NCI-H524 treated with DMSO at 0.1 percent for 48 hours (cell line): ENCODE measurements at regions not wholly inside any gene's neighbourhood (a gene's known extent, or its start where the extent isn't known, plus 50 kb on each side); places are given as distances from the start of the nearest gene placed in this dataset.

ENCODE experiments used
- DNase-seq: peaks from one replicate; lab custom pipeline; 2025; lab: John Stamatoyannopoulos, UW

DNA sequence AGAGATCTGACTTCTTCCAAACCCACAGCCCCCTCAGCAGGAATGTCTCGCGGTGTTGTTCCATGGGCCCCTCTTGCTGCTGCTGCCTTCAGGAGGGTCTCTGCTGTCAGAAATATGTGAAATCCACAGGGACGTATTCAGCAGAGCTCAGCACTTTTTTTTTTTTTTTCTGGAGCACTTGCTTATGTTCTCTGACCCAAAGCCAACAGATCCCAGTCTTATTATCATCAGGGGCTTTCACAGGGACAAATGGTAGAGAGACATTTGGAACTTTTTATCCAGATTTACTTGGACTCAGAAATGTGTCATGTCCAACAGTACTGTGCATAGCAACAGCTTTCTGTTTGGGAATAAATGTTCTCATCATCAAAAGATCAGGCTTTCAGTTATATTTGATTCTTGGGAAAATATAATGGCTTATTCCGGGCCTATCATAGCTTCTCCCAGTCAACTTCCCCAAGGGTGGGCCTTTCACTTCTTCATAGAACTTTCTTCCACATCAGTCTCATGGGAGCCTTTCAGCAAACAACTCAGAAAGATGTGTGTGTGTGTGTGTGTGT is 332.7 kb downstream of the ZNF536 start:
- no peak for DNase-seq

DNA sequence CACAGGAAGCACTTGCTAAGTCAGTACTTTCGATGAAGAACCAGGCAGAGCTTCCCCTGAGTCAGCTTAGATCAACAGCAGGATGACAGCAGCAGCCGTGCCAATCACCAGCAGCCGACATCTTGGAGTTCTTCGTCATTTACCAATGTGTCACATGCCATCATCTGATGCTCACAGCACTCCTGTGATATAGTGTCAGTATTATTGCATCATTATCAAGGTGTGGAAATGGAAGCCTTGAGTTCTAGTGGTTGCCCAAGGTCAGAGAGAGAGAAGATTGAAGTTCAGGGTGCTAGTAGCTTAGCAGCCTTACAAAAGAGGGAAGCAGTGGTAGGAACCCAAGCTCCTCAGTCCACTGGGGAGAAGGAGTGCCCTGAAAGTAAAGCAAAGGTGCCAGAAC is 331.5 kb downstream of the ZNF536 start:
- DNase-seq = no peak

DNA sequence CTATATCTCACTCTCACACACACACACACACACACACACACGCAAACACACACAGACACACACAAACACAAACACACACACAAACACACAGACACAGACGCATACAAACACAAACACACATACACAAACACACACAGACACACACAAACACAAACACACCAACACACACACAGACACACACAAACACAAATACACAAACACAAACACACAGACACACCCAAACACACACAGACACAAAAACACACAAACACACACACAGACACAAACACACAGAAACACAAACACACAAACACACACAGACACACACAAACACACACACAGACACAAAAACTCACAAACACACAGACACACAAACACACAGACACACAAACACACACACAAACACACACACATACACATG is 329.0 kb downstream of the ZNF536 start:
- DNase-seq = no peak

DNA sequence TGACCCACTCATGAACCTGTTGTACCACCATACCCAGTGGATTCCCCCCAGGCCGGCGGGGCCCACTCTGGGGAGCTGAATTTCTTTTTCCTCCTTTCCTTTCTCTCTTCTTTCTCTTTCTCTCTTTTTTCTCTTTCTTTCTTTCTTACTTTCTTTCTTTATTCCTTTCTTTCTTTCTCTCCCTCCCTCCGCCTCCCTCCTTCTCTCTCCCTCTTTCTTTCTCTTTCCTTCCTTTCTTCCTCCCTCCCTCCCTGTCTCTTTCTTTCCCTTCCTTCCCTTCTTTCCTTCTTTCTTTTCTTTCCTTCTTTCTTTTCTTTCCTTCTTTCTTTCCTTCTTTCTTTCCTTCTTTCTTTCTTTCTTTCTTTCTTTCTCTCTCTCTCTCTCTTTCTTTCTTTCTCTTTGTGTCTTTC is 327.7 kb downstream of the ZNF536 start:
- no peak for DNase-seq

DNA sequence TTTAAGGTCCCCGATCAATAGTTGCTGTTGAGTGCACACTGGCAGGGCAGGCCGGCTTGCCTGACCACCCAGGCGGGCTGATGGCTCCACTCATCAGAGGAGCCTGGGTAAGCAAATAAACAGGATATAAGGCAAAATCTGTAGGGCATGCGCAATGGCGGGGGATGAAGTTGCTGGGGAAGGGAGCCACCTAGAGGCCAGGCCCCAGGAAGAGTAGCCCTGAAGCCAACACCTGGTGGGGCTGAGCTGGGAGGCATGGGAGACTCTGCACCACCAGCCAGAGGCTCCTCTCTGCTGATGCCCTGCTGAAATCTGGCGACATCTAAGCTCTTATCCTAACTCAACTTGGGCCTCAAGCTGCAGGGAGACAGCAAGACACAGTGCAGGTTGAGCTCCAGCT is 324.3 kb downstream of the ZNF536 start:
- no peak for DNase-seq

DNA sequence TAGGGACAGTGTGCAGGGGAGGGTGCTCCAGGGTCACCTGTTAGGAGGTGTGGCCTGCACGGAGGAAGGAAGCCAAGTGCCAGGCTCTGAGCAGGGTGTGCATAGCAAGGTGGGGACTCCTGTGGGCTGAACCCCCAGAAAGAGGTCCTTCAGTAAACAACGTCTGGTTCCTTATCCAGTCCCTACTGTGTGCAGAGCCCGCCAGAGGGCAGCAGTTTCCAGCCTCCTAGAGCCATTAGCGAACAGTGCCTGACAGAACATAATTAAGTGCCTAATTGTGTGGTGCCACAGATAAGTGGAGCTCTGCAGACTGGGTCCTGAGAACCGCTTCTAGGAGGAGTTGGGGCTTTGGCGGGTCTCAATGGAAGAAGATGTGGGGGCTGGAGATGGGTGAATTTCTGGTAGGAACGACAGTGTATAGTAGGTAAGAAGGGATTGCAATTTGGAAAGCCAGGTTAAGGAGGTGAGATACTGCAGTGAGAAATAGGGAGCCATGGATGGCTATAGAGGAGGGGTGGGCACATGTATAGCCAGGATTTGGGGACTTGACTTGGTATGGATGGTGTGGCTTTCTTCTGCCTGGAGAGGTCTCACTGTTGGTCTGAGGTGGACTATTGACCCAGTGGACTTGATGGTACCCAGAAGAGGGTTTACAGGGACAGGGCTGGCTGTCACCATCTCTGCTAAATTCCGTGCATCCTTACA is 323.1 kb downstream of the ZNF536 start:
- DNase-seq = no peak

DNA sequence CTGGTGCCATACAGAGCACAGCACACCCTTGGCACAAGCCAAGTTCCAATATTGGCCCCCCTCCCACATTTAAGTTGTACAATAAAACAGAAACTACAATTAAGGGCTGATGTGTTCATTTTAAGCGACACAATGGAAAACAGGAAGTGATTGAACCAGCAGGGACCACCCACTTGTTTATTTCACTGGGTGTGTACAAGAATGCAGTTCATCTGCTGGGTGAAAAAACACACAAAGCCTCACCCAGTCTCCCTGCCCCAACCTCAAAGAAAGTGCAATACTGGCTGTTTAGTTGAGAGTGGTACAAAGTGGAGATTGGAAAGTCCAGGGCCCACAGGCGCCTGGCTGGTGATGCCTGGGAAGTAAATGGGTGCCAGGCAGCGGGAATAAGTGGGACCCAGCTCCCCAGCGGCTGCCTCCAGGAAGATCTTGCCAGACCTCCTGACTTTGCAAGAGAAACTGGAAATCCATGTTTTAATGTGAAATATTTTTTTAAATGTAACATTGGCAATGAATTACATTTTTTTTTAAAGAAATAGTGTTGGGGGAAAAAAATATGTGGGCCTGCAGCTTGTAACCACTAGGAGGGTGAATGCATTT is 322.1 kb downstream of the ZNF536 start:
- no peak for DNase-seq

DNA sequence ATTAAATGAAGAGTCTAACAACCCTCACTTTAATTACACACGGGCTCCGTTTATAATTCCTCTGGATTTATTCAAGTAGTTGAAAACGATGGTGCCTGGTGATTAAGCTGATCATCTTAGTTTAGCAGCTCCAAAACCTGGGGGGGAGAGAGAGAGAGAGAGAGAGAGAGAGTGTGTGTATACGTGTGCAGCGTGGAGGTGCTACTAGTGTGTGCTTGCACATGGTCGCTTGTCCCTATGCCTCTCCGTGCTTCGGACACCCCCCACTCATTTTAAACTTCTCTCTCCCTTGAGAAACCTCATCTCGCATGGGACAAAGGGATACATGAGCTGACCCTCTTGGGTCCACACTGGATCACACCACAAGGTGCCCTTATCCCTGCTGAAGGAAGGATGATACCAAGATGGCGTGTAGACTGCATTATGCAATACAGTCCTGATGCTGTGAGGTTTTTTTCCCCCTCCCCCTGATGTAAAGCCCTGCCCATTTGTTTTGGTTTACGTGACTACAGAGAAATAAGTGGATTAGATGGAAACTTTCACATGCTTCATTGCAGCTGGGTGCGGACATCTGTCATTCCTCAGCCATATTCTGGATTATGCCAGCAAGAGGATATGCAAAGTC is 320.8 kb downstream of the ZNF536 start:
- DNase-seq = no peak

DNA sequence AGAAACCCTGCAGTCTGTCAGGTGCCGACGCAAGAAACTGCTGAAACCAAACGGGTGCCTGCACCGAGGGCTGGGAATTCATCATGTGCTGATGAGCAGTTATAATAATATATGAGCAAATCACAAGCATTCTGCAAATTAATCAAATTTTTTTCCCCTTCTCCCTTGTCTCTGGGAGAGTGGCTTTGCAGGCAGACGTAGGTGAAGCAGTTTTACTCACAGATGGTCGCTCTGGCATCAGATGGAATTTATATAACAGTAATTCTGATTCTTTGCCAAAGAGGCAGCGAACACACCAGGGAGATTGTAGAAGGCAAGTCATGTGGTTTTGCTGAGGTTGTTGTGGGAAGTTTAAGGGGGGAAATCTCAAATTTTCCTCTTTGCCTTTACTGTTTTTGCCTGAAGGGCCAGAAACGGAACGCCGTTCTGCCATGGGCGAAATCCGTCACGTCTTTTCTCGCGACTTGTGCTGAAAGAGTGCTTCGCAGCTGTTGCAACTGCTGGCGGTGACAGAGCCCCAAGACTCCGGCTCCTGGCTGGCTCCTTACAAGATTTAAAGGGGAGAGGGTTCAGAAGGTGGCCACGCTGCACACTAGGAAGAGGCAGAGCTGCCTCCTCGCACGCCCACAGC is 320.1 kb downstream of the ZNF536 start:
- DNase-seq = no peak

DNA sequence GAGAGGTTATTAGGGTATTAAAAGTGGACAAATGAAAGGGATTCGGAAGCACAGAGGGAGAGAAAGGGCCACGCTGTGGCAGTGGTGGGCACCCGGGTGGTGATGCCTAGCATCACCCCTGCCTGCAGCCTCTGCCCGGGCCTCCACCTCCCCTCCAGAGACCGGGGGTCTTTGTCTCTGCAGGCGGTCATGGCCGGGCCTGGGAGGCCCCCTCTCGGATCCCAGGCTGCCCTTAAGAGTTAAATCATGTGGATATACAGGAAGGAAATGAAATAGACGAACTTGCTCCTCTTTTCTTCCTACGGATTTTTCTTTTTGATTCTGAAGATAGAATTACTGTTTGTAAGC is 319.6 kb downstream of the ZNF536 start:
- no peak for DNase-seq

DNA sequence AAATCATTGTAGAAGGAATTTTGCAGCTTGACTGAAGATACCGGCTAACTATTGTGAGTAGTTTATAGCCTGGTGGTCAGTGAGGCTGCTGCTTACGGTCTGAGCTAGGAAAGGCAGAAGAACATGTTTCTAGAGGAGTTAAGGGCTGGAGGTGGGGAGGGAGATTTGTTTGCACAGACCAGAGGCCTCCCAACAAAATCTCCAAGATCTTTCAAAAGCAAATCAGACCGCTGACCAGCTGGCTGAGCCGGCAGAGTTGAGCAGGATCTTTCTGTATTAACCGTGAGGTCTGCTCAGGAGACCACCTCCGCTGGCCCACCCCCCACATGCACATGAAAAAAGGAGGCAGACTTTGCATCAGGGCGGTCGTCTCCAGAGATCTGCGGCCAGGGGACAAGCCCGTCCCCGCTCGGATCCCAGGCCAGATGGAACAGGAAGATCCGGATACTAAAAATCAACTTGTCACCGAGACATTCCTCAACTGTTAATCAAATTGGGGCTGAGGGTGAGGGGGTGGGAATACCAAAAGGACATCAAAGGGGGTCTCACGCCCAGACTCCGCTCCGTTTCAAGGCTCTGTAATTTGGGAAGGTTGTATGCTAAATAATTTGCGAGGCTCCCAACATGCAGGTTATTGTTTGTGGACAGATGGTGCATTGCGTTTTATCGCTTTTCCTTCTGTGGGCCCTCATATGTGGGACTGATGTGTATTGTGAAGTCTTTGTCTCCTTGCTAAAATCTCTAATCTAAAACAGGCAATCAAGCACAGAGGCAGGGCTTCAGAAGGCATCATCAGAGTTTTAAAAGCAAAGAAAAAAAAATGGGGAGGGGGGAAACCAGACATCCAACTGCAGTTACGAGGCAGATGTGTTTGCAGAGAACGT is 319.0 kb downstream of the ZNF536 start:
- no peak for DNase-seq

DNA sequence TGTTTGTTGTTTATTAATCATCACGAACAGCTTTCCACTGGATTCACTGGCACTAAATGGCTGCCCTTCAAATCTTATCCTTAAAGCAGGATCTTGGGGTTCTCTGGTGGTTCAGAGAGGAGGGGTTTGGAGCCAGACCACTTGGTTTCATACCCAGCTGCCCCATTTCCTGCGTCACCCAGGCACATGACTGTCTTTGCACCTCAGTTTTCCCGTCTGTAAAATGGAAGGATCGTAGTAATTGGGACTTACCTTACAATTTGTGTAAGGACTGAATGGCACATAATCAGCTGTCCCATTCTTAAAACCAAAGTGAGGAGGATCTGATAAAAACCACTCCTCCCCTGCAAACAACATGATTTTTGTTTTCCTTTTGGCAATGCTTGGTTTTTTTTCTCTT is 318.3 kb downstream of the ZNF536 start:
- DNase-seq = no peak

DNA sequence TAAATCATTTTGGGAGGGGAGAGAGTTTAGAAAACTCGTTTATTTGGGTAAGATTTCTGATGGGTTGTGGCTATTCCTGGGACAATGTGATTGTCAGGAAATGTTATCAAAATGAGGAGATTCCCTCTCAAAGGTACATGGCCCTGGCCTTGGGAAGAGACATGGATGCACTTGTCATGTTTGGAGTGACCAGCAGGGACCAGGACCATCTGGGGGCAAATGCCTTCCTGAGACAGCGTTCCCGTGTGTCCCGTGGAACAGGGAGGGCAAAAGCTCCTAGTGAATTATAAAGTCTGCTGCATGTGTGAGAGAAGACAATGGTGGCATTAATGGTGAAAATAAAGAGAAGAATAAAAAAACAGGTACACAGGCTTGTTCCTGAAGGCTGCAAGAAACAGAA is 317.3 kb downstream of the ZNF536 start:
- DNase-seq = no peak

DNA sequence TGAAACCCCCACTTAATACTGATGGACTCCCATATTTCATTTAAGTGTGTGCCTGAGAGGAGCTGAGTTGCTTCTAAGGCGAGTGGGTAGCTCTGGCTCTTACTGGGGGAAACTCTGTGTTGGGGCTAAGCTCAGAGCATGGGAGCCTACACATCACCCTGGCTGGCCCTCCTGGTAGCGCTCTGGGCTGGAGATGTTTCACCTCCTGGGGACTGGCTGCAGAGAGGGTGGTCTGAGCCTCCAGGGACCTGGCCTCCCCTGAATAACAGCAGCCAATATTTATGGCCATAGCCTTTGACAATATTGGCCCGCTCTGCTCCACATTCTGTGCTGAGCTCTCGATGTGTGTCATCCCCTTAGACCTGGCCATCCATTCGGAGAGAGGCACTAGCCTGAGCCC is 316.5 kb downstream of the ZNF536 start:
- DNase-seq = no peak

DNA sequence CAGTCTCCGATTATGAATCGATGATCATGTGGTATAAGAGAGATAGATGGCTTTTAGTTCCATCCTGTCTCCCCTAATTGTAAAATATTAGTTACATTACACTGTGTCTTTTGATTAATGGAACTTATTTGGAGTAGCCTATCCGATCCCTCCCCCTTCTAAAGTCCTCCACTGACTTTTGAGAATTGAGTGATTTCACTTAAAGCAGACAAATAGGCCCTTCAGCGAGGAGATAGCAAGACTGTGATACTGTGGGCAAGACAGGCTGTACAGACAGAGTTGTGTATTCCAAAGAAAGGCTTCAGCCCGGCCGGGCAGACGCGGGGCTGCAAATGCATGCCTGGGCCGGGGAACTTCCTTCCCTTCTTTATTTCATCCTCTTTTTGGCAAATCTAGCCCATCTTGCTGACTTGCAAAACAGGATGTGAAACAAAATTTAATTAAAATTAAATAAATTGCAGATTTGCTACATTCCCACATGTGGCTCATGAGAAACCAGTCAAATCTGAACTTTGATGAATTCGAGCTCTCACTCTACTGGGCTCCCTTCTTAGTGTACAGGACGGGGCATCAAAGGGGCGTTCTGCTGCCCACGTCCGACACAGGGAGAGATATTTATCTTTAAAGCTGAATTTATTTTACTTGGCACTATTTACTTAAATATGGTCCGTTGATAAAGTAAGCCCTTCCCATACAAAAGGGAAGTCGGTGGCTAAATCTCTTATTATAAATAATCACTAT is 314.8 kb downstream of the ZNF536 start:
- DNase-seq = no peak

DNA sequence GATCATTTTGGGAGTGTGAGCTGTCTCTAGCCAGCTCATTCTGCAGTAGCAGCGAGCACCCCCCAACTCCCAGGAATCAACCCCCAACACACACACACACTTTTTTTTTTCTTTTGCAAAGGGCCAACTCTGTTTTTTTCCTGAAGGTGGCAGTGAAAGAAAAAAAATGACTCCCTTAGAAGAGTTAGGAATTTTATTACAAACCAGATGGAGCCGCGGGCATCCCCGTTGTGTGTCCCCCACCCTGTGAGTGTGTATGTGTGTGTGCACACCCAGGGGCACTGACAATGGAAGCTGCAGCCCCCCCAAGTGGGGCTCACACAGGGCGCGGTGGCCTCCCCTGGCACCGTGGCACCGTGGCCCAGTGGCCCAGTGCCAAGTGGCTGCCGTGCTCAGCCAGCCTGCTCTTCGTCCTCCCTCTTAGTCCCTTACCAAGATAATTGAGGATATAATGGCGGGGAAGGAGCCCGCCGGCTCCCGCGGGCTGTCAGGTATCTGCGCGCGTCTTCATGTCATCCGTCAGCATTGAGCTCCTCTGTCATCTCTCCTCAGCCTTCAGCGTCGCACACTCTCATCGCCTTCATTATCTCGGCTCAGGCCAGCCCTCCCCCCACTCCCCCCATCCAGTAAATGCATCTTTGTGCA is 314.1 kb downstream of the ZNF536 start:
- no peak for DNase-seq

DNA sequence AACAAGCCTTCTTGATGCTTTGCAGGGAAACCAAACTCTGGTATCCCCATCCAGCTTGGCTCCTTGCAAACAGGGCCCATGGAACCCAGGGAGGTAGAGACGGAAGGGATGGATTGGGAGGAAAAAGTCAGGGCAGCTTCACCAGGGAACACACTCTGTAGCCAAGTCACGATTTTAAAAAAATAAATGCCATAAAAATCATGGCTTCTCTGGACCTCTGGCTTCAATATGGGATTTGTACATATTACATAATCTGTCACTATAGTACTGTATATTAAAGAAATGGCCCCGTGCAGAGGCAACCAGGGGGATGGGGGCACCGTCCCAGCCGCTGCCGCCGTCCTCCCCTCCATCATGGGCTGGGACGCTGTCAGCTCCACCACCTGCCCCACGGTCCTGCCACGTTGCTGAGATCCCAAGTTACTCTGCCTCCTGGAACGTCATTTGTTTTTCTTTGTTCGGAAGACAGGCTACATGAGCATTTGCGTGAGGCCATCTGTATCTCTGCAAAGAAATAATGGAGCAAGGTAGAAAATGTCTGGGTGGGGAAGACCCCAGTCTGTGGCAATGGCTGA is 313.3 kb downstream of the ZNF536 start:
- DNase-seq = no peak

DNA sequence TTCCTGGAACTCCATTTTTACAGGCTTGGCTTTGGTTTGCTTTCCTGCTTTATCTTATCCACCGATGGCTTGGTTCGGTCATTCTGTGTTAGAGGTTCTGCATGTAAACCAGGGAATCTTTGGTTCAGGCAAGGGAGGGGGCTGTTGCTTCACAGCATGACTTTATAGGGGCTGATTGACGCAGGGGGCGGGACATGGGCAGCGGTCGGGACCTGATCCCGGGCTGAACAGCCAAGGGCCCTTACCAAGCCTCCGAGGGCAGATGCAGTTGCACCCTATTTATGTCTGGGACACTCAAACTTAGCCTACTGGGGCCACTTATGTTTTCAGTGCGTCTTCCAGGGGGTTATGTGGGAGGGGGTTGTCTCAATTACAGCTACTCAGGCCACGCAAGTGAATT is 312.4 kb downstream of the ZNF536 start:
- DNase-seq = no peak

DNA sequence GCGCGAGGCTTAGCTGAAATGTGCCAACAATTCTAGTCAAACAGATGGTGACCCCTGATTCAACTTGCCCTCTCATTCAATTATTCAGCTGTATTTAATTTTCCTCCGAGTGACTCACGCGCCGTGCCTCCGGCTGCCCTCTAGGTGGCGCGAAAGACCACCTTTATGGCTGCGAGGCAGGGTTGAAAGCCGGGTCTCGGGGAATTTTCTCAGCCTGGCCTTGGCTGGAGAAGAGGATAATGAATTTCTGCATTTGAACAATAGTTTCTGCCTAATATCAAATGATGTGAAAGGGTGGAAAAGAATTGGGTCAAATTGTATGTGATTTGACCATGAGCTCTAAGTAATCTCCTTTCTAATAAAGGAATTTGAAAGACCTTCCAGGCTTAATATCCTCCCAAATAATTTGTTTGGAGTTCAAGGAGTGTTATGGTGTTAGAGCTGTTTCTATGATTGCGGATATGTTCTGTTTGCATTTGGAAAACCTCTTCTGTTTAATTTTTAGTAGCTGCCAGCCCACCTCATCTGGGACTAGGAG is 310.9 kb downstream of the ZNF536 start:
- DNase-seq = peak; percentile 27
